Calu3 (cell line): ENCODE measurements at regions not wholly inside any gene's neighbourhood (a gene's known extent, or its start where the extent isn't known, plus 50 kb on each side); places are given as distances from the start of the nearest gene placed in this dataset.
"Not testable (repeated sequence)": the region's sequence is repeated elsewhere in the genome, so short reads cannot be mapped to it uniquely, and the experiment has no call there.

Experiments
- BruUV-seq: library from RNA; stranded (reverse); fragments of 400-500 nt; replicated peaks from 2 replicates; lab custom pipeline; 2021; lab: Mats Ljungman, UMichigan
- CTCF ChIA-PET: fragments of 300-600 bp; sonication (Branson Sonifier 250); formaldehyde crosslinking; loops from one replicate; lab custom pipeline; 2022; ENCODE audit warnings: antibody characterized with exemption; lab: Charles Lee
- DNase-seq: peaks from one replicate; pipeline ENCODE4 v3.0.0; 2022
- H3K27ac Mint-ChIP-seq: one replicate; pipeline ENCODE4 v1.8.0; 2022; ENCODE audit warnings: mixed read lengths; ENCODE audit not compliant: unreplicated experiment
- H3K27me3 Mint-ChIP-seq: one replicate; pipeline ENCODE4 v1.8.0; 2022; ENCODE audit warnings: mixed read lengths; ENCODE audit not compliant: unreplicated experiment
- H3K36me3 Mint-ChIP-seq: one replicate; pipeline ENCODE4 v1.8.0; 2022; ENCODE audit warnings: mild to moderate bottlenecking, moderate library complexity, mixed read lengths; ENCODE audit not compliant: insufficient read depth, unreplicated experiment
- H3K4me1 Mint-ChIP-seq: one replicate; pipeline ENCODE4 v1.8.0; 2022; ENCODE audit warnings: mild to moderate bottlenecking, low read depth, mixed read lengths; ENCODE audit not compliant: unreplicated experiment
- H3K4me3 Mint-ChIP-seq: one replicate; pipeline ENCODE4 v1.8.0; 2022; ENCODE audit warnings: mild to moderate bottlenecking, low read depth, moderate library complexity, mixed read lengths; ENCODE audit not compliant: unreplicated experiment
- H3K9me3 Mint-ChIP-seq: one replicate; pipeline ENCODE4 v1.8.0; 2022; ENCODE audit warnings: low read depth, mixed read lengths; ENCODE audit not compliant: unreplicated experiment
- intact Hi-C: fragments of 100-400 bp; cut with micrococcal nuclease; formaldehyde crosslinking; loops from one replicate; pipeline ENCODE4 v1.10.0; 2022; ENCODE audit not compliant: unreplicated experiment
- TF ChIP-seq, protein P1 (sequence below): fragments of 200-600 bp; IDR thresholded peaks from one replicate; pipeline ENCODE4 v1.8.0; 2022; ENCODE audit warnings: antibody characterized with exemption; ENCODE audit not compliant: unreplicated experiment

DNA sequence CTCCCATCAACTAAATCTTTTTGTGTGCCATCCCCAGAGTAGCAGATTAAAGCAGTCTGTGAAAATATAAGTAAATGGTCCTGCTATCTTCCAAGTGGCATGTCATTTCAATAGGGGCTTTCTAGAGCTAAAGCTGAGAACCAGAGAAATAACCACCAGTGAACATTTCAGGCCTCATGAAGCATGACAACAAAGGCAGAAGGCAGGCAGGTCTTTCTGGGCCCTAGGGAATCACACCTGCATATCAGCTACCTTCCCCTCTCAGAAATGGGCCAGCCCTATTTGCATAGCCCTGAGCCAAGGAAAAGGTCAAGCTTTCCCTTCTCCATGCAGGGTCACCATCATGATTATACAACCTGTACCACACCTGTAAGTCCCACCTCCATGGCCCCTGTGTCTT lies 205.3 kb downstream of the DEPDC1B start:
- no TSS peak for BruUV-seq

DNA sequence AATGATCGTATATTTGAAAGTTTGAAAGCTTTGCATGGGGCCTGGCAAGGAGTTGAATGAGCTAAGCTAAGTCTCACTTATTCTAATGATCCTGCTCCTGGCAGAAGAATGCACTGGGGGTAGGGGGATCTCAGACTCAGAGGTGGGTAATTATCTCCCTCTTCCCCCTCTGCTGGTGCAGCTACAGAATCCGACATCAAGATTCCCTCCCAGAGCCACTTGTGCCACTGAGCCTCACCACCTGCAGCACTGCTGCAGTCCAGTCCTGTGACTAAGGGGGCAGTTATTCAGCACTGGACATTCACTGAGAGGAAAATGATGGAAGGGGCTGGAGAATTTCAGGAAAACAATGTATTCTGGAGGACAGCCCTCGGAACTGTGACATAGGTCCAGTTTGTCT lies 205.8 kb downstream of the DEPDC1B start:
- Mint-ChIP-seq H3K4me3 (no peak overlapping the region), H3K36me3 (no peaks in the 10 kb centered on the region), H3K9me3 (no peaks in the 10 kb centered on the region), H3K27ac (no peak overlapping the region), H3K4me1 (peaks cover 13% of the 10 kb centered on the region), H3K27me3 (no peaks in the 10 kb centered on the region)
- no peak for DNase-seq
- CTCF ChIA-PET: no interaction called here
- BruUV-seq: no TSS peak
- intact Hi-C loops: no loop called here
- TF ChIP-seq, protein P1, sequence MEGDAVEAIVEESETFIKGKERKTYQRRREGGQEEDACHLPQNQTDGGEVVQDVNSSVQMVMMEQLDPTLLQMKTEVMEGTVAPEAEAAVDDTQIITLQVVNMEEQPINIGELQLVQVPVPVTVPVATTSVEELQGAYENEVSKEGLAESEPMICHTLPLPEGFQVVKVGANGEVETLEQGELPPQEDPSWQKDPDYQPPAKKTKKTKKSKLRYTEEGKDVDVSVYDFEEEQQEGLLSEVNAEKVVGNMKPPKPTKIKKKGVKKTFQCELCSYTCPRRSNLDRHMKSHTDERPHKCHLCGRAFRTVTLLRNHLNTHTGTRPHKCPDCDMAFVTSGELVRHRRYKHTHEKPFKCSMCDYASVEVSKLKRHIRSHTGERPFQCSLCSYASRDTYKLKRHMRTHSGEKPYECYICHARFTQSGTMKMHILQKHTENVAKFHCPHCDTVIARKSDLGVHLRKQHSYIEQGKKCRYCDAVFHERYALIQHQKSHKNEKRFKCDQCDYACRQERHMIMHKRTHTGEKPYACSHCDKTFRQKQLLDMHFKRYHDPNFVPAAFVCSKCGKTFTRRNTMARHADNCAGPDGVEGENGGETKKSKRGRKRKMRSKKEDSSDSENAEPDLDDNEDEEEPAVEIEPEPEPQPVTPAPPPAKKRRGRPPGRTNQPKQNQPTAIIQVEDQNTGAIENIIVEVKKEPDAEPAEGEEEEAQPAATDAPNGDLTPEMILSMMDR: no peak

More for the DNA sequence above, 205.3 kb downstream of the DEPDC1B start:
- CTCF ChIA-PET: no interaction called here
- Mint-ChIP-seq H3K36me3 (no peaks in the 10 kb centered on the region), H3K4me3 (no peak overlapping the region), H3K27me3 (no peaks in the 10 kb centered on the region), H3K27ac (no peak overlapping the region), H3K4me1 (peaks cover 9% of the 10 kb centered on the region), H3K9me3 (no peaks in the 10 kb centered on the region)
- TF ChIP-seq, protein P1: no peak
- intact Hi-C loops: no loop called here
- no peak for DNase-seq

DNA sequence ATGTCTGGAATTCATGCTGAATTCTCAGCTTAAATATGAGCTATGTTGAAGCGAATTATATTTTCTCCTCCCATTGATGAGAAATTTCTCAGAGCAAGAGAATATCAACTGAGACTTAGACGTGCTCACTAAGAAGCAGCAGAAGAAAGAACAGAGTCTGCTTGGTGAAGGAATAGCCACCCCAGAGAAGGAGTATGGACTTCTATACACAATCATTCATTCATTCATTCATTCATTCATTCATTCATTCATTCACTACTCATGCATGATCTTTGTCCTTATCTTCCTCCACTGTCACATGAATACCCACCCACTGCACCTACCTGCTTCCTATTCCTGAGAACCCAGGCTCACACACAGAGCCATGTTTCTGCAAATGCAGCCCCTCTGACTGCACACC lies 206.6 kb downstream of the DEPDC1B start:
- TF ChIP-seq, protein P1: no peak
- H3K4me3 Mint-ChIP-seq: no peak overlapping the region
- H3K4me1 Mint-ChIP-seq: peaks cover 17% of the 10 kb centered on the region
- BruUV-seq: no TSS peak
- H3K27ac Mint-ChIP-seq: no peak overlapping the region
- CTCF ChIA-PET: no interaction called here
- no peaks in the 10 kb centered on the region for H3K9me3 Mint-ChIP-seq
- no peak for DNase-seq
- intact Hi-C loops: no loop called here
- H3K27me3 Mint-ChIP-seq: no peaks in the 10 kb centered on the region
- H3K36me3 Mint-ChIP-seq: peaks cover 2% of the 10 kb centered on the region

DNA sequence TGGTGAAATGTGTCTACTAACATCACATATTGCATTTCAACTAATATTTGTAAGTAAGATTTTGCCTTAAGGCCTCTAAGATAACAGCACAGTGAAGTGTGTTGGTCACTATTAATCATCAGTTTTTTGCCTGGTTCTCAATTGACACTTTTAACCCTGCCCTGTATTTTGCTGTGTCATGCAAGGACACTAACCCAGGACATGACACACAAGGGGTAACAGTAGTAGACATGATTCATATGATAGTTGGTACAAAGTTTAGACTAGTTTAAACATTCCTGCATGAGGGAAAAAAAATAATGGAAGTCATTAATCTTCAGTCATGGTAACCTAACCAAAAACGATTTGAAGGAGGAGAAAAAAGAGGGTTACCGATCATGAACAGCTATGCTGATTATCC lies 207.0 kb downstream of the DEPDC1B start:
- Mint-ChIP-seq H3K4me3 (no peak overlapping the region), H3K4me1 (peaks cover 21% of the 10 kb centered on the region), H3K27ac (no peak overlapping the region), H3K9me3 (no peaks in the 10 kb centered on the region), H3K27me3 (no peaks in the 10 kb centered on the region), H3K36me3 (peaks cover 6% of the 10 kb centered on the region)
- intact Hi-C loops: no loop called here
- TF ChIP-seq, protein P1: no peak
- no peak for DNase-seq
- CTCF ChIA-PET: no interaction called here
- no TSS peak for BruUV-seq

DNA sequence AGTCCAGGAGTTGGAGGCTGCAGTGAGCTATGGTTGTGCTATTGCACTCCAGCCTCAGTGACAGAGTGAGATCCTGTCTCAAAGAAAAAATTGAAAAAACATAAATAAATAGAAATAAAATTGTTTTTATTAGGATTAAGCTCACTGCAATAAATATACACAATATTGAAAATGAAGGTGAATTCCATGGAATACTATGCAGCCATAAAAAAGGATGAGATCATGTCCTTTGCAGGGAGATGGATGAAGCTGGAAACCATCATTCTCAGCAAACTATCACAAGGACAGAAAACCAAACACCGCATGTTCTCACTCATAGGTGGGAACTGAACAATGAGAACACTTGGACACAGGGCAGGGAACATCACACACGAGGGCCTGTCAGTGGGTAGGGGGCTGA lies 207.6 kb downstream of the DEPDC1B start:
- H3K4me3 Mint-ChIP-seq, DNase-seq, H3K27me3 Mint-ChIP-seq, intact Hi-C loops, H3K27ac Mint-ChIP-seq, BruUV-seq, CTCF ChIA-PET, H3K9me3 Mint-ChIP-seq: not testable (repeated sequence)
- Mint-ChIP-seq H3K36me3 (peaks cover 11% of the 10 kb centered on the region), H3K4me1 (peaks cover 27% of the 10 kb centered on the region)
